Tibial nerve (tissue), 3 donors: ENCODE measurements at regions not wholly inside any gene's neighbourhood (a gene's known extent, or its start where the extent isn't known, plus 50 kb on each side); places are given as distances from the start of the nearest gene placed in this dataset.

Source experiments
- POLR2A ChIP-seq, 2 donors: fragments of 450-650 bp; IDR thresholded peaks; one replicate each; pipeline ENCODE4 v1.6.1; 2017; ENCODE audit warnings: antibody characterized with exemption in 2 of 2, mild to moderate bottlenecking in 2 of 2, moderate library complexity in 2 of 2
- TF ChIP-seq, protein P1 (sequence below), 5 experiments: fragments of 200-600 bp in 3 of 5; fragments of 450-650 bp in 2 of 5; sonication (generic) in 3 of 5; IDR thresholded peaks; one replicate each; pipeline ENCODE4 v1.5.1; 2016 to 2019; ENCODE audit warnings: antibody characterized with exemption in 5 of 5, mild to moderate bottlenecking in 3 of 5, moderate library complexity in 2 of 5

DNA sequence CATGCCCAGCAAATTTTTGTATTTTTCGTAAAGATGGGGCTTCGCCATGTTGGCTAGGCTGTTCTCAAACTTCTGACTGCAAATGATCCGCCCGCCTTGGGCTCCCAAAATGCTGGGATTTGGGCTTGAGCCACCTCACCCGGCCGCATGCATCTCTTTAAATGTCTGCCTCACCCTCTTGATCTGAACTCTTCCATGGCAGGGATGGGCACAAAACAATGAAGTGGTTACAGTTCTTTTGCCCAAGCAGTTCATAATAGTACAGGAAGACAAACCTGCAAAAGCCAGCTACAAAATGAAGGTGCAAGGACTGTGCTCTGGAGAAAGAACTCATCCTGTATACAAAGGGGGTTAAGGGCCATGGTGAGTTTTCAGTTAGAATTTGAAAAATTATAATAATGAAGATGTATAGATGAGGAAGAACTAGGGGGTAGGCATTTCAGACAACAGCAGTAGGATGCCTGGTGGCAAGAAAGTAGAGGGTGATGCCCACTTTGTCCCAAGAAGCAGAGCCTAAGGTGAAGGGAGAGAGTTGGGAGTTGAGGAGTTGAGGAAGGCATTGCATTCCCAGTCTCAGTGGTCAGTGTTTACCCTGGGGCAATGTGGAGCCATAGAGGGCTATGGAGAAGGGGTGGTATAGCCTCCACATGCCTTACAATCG is 160.8 kb upstream of the MYCN start:
- no peak for TF ChIP-seq POLR2A (IDR thresholded peaks at IDR 0.05)
- TF ChIP-seq, protein P1, sequence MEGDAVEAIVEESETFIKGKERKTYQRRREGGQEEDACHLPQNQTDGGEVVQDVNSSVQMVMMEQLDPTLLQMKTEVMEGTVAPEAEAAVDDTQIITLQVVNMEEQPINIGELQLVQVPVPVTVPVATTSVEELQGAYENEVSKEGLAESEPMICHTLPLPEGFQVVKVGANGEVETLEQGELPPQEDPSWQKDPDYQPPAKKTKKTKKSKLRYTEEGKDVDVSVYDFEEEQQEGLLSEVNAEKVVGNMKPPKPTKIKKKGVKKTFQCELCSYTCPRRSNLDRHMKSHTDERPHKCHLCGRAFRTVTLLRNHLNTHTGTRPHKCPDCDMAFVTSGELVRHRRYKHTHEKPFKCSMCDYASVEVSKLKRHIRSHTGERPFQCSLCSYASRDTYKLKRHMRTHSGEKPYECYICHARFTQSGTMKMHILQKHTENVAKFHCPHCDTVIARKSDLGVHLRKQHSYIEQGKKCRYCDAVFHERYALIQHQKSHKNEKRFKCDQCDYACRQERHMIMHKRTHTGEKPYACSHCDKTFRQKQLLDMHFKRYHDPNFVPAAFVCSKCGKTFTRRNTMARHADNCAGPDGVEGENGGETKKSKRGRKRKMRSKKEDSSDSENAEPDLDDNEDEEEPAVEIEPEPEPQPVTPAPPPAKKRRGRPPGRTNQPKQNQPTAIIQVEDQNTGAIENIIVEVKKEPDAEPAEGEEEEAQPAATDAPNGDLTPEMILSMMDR (IDR thresholded peaks at IDR 0.05) = no peak
